ENCODE measurements at regions not wholly inside any gene's neighbourhood (a gene's known extent, or its start where the extent isn't known, plus 50 kb on each side); places are given as distances from the start of the nearest gene placed in this dataset.

GRCh38 chrX:38940547-38940946, 139.3 kb downstream of the MID1IP1 start:
- Histone ChIP-seq H3K9ac (ENCODE audit: low read depth in 1 of 2, low read length in 2 of 2) (no peak overlapping the region), H3K36me3 (ENCODE audit: control insufficient read depth in 4 of 4, insufficient read depth in 3 of 4, low read depth in 1 of 4, low read length in 3 of 4) (no peaks in the 10 kb centered on the region), H3K4me3 (ENCODE audit: low read depth in 1 of 3, low read length in 3 of 3) (no peak overlapping the region), H3K4me1 (ENCODE audit: control insufficient read depth in 4 of 4, insufficient read depth in 4 of 4, low read length in 3 of 4) (peaks cover 0 to 25% (median 20%) of the 10 kb centered on the region in 4 donors), H3K27me3 (ENCODE audit: control insufficient read depth in 4 of 4, insufficient read depth in 4 of 4, low read length in 3 of 4) (no peaks in the 10 kb centered on the region), H3K27ac (ENCODE audit: low read depth in 1 of 2, low read length in 2 of 2) (peak overlapping the region in 1 of 2 donors; percentile 76), H3K9me3 (ENCODE audit: control insufficient read depth in 4 of 4, low read length in 3 of 4) (peaks cover 0 to 3% (median 0%) of the 10 kb centered on the region in 4 donors)
- peak; percentile 34 for TF ChIP-seq YY1 (IDR thresholded peaks at IDR 0.05)
- TF ChIP-seq GABPA (IDR thresholded peaks at IDR 0.05 in 1 of 2, conservative IDR thresholded peaks at IDR 0.05 in 1 of 2), result no peak
- no peak for TF ChIP-seq EGR1 (IDR thresholded peaks at IDR 0.05; ENCODE audit: low read depth in 2 of 2)
- TF ChIP-seq HNF4A (conservative IDR thresholded peaks at IDR 0.05), result peak; percentile 56 to 59
- TF ChIP-seq RXRA (IDR thresholded peaks at IDR 0.05), result peak; percentile 69 to 77
- peak; percentile 5 to 29 for TF ChIP-seq RAD21 (IDR thresholded peaks at IDR 0.05)
- peak; percentile 46 for TF ChIP-seq SP1 (IDR thresholded peaks at IDR 0.05)
- peak; percentile 43 for TF ChIP-seq MAX (IDR thresholded peaks at IDR 0.05)
- WGBS, result 36% methylated on average over 3 of the region's 3 CpGs
- no peak for DNase-seq (ENCODE audit: low spot score)

- WGBS, result 93% methylated on average over 1 of the region's 1 CpG
Measured at GRCh38 chrX:38941675-38942074, 140.4 kb downstream of the MID1IP1 start.

More at GRCh38 chrX:38941675-38942074, 140.4 kb downstream of the MID1IP1 start:
- Histone ChIP-seq H3K4me3 (ENCODE audit: low read depth in 1 of 3, low read length in 3 of 3) (no peak overlapping the region), H3K9me3 (ENCODE audit: control insufficient read depth in 4 of 4, low read length in 3 of 4) (peaks cover 0 to 3% (median 0%) of the 10 kb centered on the region in 4 donors), H3K4me1 (ENCODE audit: control insufficient read depth in 4 of 4, insufficient read depth in 4 of 4, low read length in 3 of 4) (peaks cover 0 to 25% (median 20%) of the 10 kb centered on the region in 4 donors), H3K27me3 (ENCODE audit: control insufficient read depth in 4 of 4, insufficient read depth in 4 of 4, low read length in 3 of 4) (no peaks in the 10 kb centered on the region), H3K36me3 (ENCODE audit: control insufficient read depth in 4 of 4, insufficient read depth in 3 of 4, low read depth in 1 of 4, low read length in 3 of 4) (no peaks in the 10 kb centered on the region), H3K27ac (ENCODE audit: low read depth in 1 of 2, low read length in 2 of 2) (no peak overlapping the region), H3K9ac (ENCODE audit: low read depth in 1 of 2, low read length in 2 of 2) (no peak overlapping the region)
- TF ChIP-seq CTCF (IDR thresholded peaks at IDR 0.05; ENCODE audit: low read depth, low read length, missing input control) (no peak), GABPA (IDR thresholded peaks at IDR 0.05 in 1 of 2, conservative IDR thresholded peaks at IDR 0.05 in 1 of 2) (no peak), REST (IDR thresholded peaks at IDR 0.05) (no peak), TAF1 (conservative IDR thresholded peaks at IDR 0.05) (no peak), HNF4G (IDR thresholded peaks at IDR 0.05) (no peak), MAX (IDR thresholded peaks at IDR 0.05) (no peak), SP1 (IDR thresholded peaks at IDR 0.05) (no peak), ZBTB33 (IDR thresholded peaks at IDR 0.05) (no peak), FOXA2 (IDR thresholded peaks at IDR 0.05) (no peak), ATF3 (IDR thresholded peaks at IDR 0.05) (no peak), EGR1 (IDR thresholded peaks at IDR 0.05; ENCODE audit: low read depth in 2 of 2) (no peak), RAD21 (IDR thresholded peaks at IDR 0.05) (no peak), RXRA (IDR thresholded peaks at IDR 0.05) (no peak), HNF4A (conservative IDR thresholded peaks at IDR 0.05) (no peak), NR2F2 (IDR thresholded peaks at IDR 0.05) (no peak), YY1 (IDR thresholded peaks at IDR 0.05) (no peak)
- no peak for DNase-seq (ENCODE audit: low spot score)
